Right atrium auricular region (tissue), 2 donors: ENCODE measurements at regions not wholly inside any gene's neighbourhood (a gene's known extent, or its start where the extent isn't known, plus 50 kb on each side); places are given as distances from the start of the nearest gene placed in this dataset.
"Not testable (repeated sequence)": the region's sequence is repeated elsewhere in the genome, so short reads cannot be mapped to it uniquely, and the experiment has no call there.

Experiments used
- DNase-seq: peaks from one replicate; pipeline ENCODE4 v3.0.0-alpha.2; 2019; ENCODE audit warnings: low spot score
- H3K27ac ChIP-seq, 2 donors: fragments of 200-600 bp; sonication (generic); 1 replicate in 1 of 2; 2 replicates in 1 of 2; pipeline ENCODE4 v1.5.1; 2016 to 2019
- H3K27me3 ChIP-seq, 2 donors: fragments of 200-600 bp; sonication (generic); one replicate each; pipeline versions ENCODE4 v1.5.1 to v1.6.0; 2017 to 2019
- H3K36me3 ChIP-seq: fragments of 200-600 bp; sonication (generic); one replicate; pipeline ENCODE4 v1.5.1; 2016
- H3K4me1 ChIP-seq, 2 donors: fragments of 200-600 bp; sonication (generic); one replicate each; pipeline versions ENCODE4 v1.5.1 to v1.6.0; 2017 to 2019
- H3K4me3 ChIP-seq, 2 donors: fragments of 200-600 bp; sonication (generic); 1 replicate in 1 of 2; 2 replicates in 1 of 2; pipeline ENCODE4 v1.5.1; 2017 to 2019; ENCODE audit warnings: mild to moderate bottlenecking in 1 of 2, moderate library complexity in 1 of 2
- H3K9me3 ChIP-seq, 2 donors: fragments of 200-600 bp; sonication (generic); one replicate each; pipeline ENCODE4 v1.5.1; 2019
- TF ChIP-seq, protein P1 (sequence below), 2 donors: fragments of 200-600 bp; sonication (generic); IDR thresholded peaks; one replicate each; pipeline ENCODE4 v1.5.1; 2019; ENCODE audit warnings: antibody characterized with exemption in 2 of 2

DNA sequence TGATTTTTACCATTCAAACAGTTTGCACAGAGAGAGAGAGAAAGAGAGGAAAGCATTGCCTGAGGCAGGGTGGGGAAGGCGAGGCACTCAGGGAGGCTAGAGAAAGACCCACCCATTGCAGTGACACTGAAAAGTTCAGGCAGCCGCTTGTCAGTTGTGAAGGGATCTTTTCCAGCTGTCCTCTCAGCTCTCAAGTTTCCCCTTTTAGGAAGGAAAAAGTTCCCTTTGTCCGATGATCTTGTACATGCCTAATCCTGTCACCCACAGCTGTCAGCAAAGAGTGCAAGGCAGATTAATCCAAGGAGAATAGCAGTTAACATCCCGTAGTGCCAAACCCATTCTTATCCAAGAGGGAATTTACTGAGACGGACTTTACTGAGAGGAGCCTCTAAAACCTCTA is 255.0 kb downstream of the MAGEB5 start:
- no peak overlapping the region for H3K27ac ChIP-seq
- H3K27me3 ChIP-seq, result no peaks in the 10 kb centered on the region
- DNase-seq, result no peak
- no peaks in the 10 kb centered on the region for H3K9me3 ChIP-seq
- H3K4me1 ChIP-seq, result no peaks in the 10 kb centered on the region
- no peak overlapping the region for H3K4me3 ChIP-seq
- TF ChIP-seq, protein P1, sequence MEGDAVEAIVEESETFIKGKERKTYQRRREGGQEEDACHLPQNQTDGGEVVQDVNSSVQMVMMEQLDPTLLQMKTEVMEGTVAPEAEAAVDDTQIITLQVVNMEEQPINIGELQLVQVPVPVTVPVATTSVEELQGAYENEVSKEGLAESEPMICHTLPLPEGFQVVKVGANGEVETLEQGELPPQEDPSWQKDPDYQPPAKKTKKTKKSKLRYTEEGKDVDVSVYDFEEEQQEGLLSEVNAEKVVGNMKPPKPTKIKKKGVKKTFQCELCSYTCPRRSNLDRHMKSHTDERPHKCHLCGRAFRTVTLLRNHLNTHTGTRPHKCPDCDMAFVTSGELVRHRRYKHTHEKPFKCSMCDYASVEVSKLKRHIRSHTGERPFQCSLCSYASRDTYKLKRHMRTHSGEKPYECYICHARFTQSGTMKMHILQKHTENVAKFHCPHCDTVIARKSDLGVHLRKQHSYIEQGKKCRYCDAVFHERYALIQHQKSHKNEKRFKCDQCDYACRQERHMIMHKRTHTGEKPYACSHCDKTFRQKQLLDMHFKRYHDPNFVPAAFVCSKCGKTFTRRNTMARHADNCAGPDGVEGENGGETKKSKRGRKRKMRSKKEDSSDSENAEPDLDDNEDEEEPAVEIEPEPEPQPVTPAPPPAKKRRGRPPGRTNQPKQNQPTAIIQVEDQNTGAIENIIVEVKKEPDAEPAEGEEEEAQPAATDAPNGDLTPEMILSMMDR (IDR thresholded peaks at IDR 0.05), result no peak
- no peaks in the 10 kb centered on the region for H3K36me3 ChIP-seq

DNA sequence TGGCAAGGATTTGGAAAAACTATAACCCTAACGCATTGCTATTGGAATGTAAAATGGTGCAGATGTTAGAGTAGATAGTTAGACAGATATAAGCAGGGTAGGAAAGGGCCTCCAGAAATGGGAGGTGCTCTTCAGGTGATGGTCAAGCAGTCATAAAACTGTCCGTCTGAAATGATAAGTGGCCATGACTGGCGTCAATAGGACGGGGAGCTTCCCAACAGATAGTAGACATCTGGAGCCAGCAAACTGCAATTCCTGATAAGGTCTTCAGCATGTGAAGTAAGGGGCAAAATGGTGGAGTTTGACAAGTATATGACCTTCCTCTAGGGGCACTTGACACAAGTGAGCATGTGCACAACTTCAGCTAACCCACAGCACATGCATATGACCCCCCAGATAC is 250.4 kb downstream of the MAGEB5 start:
- Histone ChIP-seq H3K9me3 (no peaks in the 10 kb centered on the region), H3K27ac (no peak overlapping the region), H3K27me3 (no peaks in the 10 kb centered on the region), H3K4me3 (no peak overlapping the region), H3K4me1 (no peaks in the 10 kb centered on the region), H3K36me3 (no peaks in the 10 kb centered on the region)
- DNase-seq, result no peak
- TF ChIP-seq, protein P1 (IDR thresholded peaks at IDR 0.05), result no peak

DNA sequence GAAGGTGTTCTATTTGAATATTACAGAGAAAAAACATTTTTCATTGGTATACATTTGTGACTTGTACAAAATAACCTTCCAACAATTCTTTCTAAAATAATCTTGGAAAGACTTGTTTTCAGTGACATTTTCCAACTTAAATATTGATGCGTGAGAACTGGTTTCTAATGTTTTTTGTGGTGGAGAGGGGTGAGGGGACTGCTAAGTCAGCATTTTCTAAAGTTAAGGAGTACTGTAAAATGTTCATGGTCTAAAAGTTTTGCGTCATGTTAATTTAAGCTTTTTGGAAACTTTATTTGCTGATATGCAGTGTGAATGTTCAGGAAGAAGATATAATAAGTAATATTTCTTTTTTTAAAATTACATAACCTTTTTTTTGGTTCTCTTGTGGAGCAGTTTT is 229.3 kb downstream of the MAGEB5 start:
- no peaks in the 10 kb centered on the region for H3K27me3 ChIP-seq
- no peak for DNase-seq
- TF ChIP-seq, protein P1 (IDR thresholded peaks at IDR 0.05), result no peak
- no peak overlapping the region for H3K27ac ChIP-seq
- no peaks in the 10 kb centered on the region for H3K4me1 ChIP-seq
- no peak overlapping the region for H3K4me3 ChIP-seq
- H3K9me3 ChIP-seq, result no peaks in the 10 kb centered on the region
- no peaks in the 10 kb centered on the region for H3K36me3 ChIP-seq

DNA sequence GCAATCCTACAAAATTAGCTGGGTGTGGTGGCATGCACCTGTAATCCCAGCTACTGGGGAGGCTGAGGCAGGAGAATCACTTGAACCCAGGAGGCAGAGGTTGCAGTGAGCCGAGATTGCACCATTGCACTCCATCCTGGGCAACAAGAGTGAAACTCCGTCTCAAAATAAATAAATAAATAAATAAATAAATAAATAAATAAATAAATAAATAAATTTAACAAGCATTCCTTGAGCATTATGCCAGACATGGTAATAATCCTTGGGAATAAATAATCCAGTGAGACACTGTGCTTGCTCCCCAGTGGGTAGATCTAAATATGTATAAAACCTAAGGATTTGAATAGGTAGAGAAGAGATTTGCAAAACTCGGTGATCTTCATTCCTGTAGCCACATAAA is 228.4 kb downstream of the MAGEB5 start:
- not testable (repeated sequence) for H3K27me3 ChIP-seq, DNase-seq, H3K4me3 ChIP-seq, H3K4me1 ChIP-seq, H3K36me3 ChIP-seq, H3K27ac ChIP-seq, H3K9me3 ChIP-seq

DNA sequence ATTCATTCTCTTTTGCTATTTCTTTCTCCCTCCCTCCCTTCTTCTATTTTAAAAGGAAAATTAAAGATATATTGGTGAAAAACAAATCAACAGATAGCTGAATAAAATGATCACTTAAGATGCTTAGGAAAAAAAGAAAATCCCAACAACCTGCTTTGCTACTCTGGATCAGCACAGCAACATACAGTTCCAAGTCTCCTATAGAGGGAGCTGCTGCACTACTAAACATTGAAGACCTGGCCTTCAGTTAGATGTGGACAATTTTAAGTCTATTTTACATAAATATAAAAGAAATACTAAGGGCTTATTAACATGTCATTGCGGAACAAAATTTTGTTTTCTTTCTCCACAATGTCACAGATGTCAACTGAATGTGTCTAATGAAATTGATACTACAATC is 226.4 kb downstream of the MAGEB5 start:
- no peak for DNase-seq
- no peaks in the 10 kb centered on the region for H3K27me3 ChIP-seq
- H3K9me3 ChIP-seq, result no peaks in the 10 kb centered on the region
- H3K27ac ChIP-seq, result no peak overlapping the region
- no peaks in the 10 kb centered on the region for H3K36me3 ChIP-seq
- TF ChIP-seq, protein P1 (IDR thresholded peaks at IDR 0.05), result peak in 1 of 2 donors; percentile 34
- H3K4me1 ChIP-seq, result no peaks in the 10 kb centered on the region
- H3K4me3 ChIP-seq, result no peak overlapping the region

DNA sequence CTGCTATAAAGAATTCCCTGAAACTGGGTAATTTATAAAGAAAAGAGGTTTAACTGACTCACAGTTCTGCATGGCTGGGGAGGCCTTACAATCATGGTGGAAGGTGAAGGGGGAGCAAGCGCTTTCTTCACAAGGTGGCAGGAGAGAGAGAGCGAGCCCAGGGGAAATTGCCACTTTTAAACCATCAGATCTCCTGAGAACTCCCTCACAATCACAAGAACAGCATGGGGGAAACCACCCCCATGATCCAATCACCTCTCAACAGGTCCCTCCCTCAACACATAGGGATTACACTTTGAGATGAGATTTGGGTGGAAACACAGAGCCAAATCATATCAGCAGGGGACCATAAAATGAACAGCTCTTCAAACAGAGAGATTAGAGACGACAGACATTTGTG is 198.6 kb downstream of the MAGEB5 start:
- DNase-seq, result no peak
- H3K9me3 ChIP-seq, result no peaks in the 10 kb centered on the region
- H3K27me3 ChIP-seq, result no peaks in the 10 kb centered on the region
- H3K4me1 ChIP-seq, result no peaks in the 10 kb centered on the region
- H3K4me3 ChIP-seq, result no peak overlapping the region
- TF ChIP-seq, protein P1 (IDR thresholded peaks at IDR 0.05), result no peak
- H3K36me3 ChIP-seq, result no peaks in the 10 kb centered on the region
- H3K27ac ChIP-seq, result no peak overlapping the region
